HG03045 (cell line): ENCODE measurements at regions not wholly inside any gene's neighbourhood (a gene's known extent, or its start where the extent isn't known, plus 50 kb on each side); places are given as distances from the start of the nearest gene placed in this dataset.
"Not testable (repeated sequence)": the region's sequence is repeated elsewhere in the genome, so short reads cannot be mapped to it uniquely, and the experiment has no call there.

Experiments
- ATAC-seq: cut with Tn5 transposase; IDR thresholded peaks from one replicate; pipeline ENCODE4 v1.9.1; 2021; ENCODE audit warnings: mild to moderate bottlenecking, moderate library complexity; ENCODE audit not compliant: unreplicated experiment

DNA sequence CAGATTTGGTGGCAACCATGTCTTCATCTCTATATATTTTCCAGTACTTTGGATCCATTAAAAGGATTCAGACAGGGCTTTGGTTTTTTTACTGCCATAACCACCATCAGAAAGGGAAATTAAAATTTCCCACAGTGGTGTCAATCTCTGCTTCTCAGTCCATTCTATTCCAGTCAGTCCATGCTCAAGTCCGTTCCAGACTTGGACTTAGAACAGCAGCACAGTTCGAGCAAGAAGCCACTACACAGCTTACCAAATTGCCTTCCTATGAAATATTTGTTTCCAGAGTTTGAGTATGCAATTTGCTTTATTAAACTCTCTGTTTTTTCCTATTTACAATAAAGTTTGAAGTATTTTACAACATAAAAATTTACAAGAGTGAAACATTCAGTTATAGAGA lies 306.5 kb upstream of the GULP1 start:
- ATAC-seq = no peak

DNA sequence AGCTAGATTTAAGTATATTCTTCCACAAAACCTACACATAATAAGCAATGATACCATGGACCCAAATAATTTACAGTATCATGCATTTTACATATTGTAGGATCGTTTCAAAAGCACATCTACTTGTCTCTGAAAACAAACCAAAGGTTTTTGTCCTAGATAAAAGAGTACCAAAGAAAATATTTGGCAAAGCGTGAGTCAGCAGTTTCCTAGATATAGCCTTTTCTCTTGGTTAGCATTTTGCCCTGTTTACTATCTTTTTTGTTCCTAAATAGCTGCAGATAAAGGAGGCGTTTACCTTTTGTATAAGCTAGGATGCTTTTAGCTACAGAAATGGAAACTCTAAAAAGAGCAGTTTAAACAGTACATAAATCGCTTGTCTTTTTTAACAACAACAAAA lies 305.8 kb upstream of the GULP1 start:
- no peak for ATAC-seq

DNA sequence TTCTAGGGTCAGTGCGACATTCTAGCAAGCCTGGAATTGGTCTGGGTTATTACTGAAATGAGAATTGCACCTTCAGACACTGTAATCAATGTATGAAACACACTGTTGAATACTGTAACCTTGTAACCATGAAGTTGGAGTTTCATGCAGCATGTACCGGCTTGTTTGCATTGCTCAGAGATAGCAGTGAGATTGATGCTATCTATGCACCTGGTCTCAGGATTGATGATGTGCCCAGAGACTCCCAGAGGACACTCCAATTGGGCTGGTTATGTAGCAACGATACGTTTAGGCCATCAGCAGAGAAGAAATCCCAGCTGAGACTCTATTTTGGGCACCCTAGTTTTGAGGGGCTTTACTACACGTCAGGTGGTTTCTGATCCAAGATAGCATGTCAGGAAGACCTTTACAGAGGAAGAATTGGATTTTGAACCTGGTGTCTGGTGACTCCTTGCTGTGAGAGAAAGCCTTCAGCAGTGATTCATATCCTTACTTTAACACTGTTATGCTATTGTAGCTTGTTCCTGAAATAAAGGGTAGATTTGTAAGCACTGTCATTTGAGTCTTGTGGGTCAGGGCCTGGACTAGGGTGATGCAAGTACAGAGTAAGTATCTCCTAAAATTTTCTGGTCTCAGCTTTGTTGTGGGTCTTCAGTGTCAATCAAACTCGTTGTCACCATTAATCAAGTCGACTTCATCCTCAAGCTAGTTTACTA lies 305.1 kb upstream of the GULP1 start:
- ATAC-seq = no peak

DNA sequence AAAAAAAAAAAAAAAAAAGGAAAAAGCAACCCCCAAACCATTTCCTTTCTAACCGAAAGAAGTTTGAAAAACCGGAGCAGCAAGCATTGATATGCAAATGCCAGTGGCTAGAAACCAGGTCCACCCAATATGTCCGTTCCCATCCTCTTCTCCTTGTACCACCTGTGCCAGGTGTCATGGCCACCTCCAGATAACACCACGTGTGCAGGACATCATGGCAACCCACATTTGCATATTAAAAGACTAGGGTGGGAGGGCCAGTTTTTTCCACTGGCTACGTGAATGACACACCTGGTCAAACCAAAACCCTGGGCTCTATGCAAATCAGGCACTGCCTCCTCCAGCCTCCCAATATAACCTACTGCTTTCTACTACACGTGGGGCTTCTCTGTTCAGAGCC lies 303.3 kb upstream of the GULP1 start:
- no peak for ATAC-seq

DNA sequence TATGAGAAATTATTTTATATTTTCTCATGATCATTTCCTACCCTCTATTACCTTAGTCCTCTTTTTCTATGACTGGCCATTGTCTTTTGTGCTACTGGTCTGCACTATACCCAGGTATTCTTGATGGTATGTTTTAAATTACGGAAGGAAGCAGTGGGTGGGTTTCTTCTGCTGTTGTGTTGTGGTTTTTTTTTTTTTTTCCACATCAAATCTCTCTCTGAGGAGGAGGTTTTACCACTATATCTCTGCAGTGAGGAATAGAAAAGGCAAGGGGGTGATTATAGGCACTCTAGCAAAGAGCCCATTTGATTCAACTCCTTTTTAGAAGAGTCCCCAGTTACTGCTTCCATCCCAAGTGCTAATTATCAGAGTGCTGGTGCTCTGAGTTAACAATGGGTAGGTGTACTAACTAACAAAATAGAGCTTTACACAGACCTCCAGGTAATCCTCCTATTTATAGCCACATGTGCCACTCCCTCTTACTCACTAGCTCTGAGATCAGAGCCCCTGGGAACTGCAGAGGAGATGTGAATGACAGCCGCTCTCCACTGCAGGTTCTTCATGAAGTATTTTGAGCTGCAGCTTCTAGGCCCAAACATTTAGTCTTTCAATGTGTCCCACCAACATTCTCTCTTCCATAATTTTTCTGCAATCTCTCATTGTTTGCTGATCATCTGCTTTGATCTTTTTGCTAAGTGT lies 301.6 kb upstream of the GULP1 start:
- no peak for ATAC-seq

DNA sequence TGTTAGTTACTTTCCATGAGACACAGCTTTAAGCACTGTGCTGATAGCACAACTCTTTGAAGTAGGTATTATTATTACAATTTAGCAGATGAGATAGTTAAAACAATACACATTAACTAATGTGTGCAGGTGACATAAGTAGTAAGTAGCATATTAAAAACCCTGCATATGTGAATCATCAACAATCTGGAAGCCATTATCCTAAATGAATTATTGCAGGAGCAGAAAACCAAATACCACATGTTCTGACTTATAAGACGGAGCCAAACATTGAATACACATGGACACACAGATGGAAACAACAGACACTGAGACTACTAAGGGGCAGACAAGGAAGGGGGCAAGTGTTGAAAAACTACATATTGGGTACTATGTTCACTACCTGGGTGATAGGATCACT lies 300.3 kb upstream of the GULP1 start:
- ATAC-seq = no peak

DNA sequence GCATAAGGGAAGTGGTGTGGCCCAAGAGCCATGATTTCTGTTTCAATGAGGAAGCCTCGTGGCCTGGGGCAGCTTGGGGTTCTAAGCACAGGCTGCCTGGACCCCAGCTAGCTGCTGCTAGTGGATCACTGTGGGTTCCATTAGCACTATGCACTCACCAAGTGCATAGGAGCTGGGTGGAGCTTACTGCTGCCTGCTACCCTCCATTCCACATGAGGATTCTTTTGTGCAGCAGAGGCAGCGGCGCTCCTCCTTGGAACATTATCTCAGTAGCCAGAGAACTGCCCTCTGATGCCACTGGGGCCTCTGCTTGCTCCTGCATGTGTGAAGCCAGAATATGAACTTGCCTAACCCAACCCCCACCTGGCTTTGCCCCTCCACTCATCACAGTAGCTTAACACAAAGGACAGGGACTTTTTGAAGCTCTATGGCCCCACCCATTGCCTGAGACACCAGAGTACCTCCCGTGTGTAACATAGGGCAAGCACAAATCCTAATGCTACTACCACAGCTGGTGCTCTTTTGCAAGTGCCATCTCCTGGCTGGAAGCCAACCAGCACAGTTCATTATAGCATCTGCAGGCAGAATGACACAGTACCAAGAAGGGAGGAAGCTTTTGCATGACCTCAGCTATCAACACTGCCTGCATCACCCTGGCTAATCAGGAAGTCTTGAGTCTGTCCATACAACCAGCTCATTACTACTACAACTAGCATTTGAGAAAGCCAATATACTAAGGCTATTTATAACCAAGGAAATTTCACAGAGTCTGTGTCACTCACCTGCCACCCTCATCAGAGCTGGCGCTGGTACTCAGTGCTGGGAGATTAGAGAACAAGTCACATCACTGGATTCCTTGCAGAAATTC lies 297.0 kb upstream of the GULP1 start:
- no peak for ATAC-seq

DNA sequence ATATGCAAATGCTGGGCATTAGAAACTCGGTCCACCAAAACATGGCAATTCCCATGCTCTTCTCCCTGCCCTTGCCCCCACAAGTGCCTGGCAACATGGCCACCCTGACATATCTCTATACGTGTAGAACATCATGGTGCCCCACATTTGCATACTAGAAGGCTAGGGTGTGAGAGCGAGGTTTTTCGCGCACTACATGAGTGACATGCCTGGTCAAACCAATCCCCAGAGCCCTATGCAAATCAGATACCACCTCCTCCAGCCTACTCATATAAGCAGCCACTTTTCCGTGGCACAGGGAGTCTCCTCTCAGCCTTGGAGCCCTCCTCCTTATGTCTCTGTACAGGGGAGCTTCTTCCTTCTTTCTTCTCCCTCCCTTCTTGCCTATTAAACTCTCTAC lies 296.1 kb upstream of the GULP1 start:
- ATAC-seq = no peak

DNA sequence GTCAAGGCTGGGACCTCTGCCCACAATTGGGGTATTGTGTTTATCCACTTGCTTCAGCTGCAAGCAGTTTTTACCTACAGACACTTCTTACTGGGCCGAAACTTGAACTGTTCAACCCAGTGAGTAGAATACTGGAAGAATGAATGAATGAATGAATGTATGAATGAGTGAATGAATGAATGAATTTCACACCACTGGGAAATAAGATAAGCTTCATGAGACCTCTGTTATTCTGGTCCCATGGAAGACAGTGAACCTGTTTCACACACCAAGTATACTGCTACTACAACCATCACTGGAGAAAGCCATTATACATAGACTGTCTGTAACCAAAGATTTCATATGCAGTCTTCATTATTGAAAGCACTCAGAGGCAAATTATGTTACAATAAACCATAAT lies 295.0 kb upstream of the GULP1 start:
- ATAC-seq = no peak

DNA sequence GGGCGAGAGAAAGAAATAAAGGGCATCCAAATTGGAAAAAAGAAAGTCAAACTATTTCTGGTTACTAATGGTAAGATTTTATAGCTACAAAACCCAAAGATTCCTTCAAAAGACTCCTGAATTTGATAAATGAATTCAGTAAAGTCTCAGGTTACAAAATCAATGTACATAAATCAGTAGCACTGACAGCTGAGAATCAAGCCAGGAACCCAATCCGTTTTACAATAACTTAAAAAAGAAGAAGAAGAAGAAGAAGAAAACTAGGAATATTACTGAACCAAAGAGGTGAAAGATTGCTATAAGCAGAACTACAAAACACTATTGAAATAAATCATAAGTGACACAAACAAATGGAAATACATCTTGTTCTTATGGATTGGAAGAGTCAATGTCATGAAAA lies 291.5 kb upstream of the GULP1 start:
- ATAC-seq = no peak

DNA sequence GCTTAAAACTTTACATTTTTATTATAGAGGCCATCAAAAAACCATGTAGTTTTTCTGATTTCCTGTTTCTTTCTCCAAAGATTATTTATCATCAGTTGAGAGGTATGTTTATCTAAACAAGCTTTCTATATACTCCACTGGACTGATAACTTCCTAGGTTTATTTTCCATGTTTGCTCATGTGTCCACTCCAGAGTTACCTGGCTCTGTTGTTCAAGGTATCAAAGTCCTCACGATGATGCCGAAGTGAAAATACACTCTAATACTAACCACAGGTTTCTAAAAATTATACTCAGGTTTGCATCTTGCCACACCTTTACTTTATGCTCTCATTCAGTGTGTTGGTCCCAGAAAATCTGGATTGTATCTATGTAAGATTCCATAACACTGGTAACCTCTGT lies 287.9 kb upstream of the GULP1 start:
- ATAC-seq = no peak

DNA sequence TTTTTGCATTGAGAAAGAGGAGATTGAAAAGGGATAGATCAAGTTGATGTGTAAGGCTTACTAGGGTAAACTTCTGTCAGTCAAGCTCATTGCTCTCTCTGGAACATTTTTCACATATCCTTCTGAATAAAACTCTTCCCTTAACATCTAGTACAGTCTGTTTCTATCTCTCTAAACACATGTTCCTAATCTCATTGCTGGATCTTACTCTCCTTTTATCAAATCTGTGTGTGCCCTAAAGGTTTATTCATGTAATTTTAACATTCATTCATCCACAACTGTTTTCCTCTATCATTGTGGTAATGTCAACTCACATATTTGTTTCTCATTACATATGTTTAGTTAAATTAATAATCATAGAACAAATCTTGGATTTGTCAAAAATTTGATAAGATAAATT lies 277.9 kb upstream of the GULP1 start:
- ATAC-seq = no peak

DNA sequence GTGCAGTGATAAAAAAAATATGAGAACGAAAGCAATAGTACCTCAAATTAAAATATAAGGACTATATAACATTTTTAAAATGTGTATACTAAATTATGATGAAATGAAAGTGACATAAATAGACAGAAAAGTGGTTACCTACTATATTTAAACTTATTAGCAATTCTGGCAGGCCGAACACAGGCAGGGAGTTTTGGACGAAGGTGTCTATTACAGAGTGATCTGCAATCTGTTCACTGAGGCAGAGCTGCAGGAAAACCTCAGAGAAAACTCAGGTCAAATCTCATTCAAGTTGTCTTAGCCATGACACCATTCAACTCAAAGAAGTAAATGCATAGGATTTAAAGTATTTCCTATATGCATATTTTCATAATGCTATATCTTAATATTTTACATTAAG lies 274.8 kb upstream of the GULP1 start:
- no peak for ATAC-seq

DNA sequence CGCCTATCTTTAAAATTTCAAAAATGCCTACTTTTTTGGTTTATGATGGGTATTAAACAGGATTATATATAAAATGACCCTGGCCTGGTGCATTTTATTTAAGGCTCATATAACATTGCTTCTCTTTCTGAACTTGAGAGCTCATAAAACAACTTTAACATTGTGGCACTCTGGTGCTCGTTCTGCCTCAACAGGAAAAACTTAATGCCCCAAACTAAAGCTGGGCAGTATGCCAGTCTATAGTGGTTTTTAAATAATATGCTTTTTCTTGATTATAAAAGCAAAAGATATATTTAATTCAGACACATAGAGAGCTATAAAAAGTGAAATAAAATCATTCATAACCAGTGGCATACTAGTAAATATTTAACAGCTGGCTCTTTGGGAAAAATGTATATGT lies 269.3 kb upstream of the GULP1 start:
- no peak for ATAC-seq

DNA sequence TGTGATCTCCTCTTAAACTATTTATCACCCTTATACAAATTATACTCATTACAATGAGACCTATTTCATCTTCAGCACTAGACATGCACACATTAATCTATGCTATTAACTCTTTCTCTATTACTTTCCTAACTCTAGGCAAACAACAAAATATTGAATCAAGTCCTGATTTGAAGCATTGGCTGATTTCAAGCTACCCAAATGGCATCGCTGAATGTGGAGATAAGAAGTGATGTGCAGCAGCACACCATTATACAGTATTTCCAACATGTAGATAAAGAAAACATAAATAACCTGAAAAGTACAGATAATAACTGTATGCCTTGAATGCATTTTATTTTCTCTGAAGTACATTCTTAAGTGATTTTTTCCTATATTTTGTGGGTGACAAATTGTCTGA lies 268.6 kb upstream of the GULP1 start:
- no peak for ATAC-seq

DNA sequence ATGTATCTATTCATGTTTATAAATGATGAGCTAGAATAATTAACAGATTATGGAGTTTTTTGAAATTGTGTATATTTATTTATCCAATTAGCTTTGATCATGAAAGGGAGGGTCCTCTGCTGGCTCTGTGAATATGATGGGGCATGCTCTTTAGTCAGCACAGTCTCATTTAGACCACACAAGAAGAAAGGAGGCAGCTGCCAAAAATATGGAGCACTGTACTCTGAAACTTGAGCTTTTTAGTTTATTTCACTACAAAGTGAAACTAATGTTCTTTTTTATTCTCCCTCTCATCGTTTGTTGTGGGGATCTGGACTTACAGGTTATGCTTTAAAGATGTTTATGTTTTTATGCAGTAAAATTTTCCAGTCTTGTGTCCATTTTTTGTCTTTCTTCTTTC lies 266.9 kb upstream of the GULP1 start:
- ATAC-seq = no peak

DNA sequence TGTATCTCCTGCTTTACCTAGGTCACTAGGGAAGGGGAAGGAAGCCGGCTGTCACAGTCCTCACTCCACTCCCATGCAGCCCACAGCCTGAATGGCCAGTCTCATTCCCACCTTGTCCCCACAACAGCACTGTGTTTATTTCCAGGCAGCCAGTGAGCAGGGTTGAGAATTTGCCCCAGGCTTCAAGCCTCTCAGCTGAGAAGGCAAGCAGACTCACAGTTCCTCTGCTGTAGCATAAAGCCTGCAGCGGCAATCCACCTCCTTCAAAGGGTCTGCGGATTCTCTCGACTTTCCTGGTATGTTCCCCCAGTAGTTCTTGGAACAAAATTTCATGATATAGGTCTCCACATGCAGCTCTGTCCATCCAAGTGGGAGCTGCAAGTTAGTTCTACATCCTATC lies 262.9 kb upstream of the GULP1 start:
- ATAC-seq = no peak

DNA sequence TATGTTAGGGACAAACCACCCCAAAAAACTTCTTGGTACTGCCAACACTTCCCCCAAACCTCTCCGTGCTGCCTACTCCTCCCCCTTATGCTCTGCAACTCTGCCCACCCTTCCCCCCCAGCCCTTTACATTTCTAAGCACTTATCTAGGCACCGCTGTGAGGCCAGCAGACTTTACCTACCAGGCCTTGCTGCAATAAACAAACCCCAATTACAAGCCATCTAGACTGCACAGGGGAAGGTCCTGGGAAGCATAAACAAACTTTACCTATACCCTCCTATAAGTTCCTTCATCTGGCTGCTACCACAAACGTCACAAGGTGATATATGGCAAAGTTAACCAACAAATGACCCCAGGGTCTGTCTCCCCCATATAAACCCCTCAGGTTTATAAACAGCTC lies 259.4 kb upstream of the GULP1 start:
- no peak for ATAC-seq

DNA sequence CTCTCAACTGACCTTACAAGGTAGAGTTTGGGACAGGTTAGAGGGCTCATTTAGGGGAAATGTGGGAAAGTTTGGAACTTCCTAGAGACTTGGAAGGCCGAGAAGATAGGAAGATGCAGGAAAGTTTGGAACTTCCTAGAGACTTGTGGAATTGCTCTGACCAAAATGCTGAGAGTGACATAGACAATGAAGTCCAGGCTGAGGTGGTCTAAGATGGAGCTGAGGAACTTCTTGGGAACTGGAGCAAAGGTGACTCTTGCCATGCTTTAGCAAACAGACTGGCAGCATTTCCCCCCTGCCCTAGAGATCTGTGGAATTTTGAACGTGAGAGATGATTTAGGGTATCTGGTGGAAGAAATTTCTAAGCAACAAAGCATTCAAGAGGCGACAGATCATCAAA lies 258.9 kb upstream of the GULP1 start:
- ATAC-seq = no peak

DNA sequence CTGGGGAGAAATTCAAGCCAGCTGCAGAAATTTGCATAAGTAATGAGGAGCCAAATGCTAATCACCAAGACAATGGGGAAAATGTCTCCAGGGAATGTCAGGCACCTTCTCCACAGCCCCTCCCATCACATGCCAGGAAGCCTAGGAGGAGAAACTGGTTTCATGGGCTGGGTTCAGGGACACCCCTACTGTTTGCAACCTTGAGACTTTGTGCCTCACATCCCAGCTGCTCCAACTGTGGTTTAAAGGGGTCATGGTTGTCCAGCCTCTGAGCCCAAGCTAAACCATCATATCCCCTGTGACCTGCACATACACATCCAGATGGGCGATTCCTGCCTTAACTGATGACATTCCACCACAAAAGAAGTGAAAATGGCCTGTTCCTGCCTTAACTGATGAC lies 258.4 kb upstream of the GULP1 start:
- not testable (repeated sequence) for ATAC-seq

DNA sequence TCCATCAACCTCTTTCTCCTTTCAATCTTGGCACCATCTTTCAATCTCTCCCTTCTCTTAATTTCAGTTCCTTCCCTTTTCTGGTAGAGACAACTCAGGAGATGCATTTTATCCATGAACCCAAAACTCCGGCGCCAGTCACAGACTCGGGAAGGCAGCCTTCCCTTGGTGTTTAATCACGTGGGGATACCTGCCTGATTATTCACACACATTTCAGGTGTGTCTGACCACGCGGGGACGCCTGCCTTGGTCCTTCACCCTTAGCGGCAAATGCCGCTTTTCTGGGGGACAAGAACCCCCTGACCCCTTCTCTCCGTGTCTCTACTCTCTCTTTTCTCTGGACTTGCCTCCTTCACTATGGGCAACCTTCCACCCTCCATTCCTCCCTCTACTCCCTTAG lies 257.6 kb upstream of the GULP1 start:
- ATAC-seq = not testable (repeated sequence)

DNA sequence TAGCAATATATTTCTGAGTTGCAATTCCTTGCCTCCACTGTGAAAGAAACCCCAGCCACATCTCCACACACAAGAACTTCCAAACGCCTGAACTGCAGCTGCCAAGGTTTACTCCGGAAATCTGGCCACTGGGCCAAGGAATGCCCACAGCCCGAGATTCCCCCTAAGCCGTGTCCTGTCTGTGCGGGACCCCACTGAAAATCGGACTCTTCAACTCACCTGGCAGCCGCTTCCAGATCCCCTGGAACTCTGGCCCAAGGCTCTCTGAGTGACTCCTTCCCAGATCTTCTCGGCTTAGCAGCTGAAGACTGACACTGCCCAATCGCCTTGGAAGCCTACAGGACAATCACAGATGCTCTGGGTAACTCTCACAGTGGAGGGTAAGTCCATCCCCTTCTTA lies 256.3 kb upstream of the GULP1 start:
- not testable (repeated sequence) for ATAC-seq
